ENCODE measurements at regions not wholly inside any gene's neighbourhood (a gene's known extent, or its start where the extent isn't known, plus 50 kb on each side); places are given as distances from the start of the nearest gene placed in this dataset.
"Not testable (repeated sequence)": the region's sequence is repeated elsewhere in the genome, so short reads cannot be mapped to it uniquely, and the experiment has no call there.

- Histone ChIP-seq H3K4me3 (ENCODE audit: low read length) (no peak overlapping the region), H3K27me3 (ENCODE audit: control insufficient read depth, insufficient read depth, low read length) (no peaks in the 10 kb centered on the region), H3K27ac (ENCODE audit: low read length) (no peak overlapping the region), H3K36me3 (ENCODE audit: control insufficient read depth, insufficient read depth, low read length) (no peaks in the 10 kb centered on the region), H3K4me1 (ENCODE audit: control insufficient read depth, insufficient read depth, low read length) (no peaks in the 10 kb centered on the region), H3K9me3 (ENCODE audit: control insufficient read depth, low read depth, low read length) (no peaks in the 10 kb centered on the region)
- no CpG with 5 or more reads among the region's 1 CpG for WGBS (ENCODE audit: insufficient coverage, low lambda C conversion rate)
- DNase-seq, result no peak
Measured at GRCh38 chr10:53547364-53547763, 774.8 kb upstream of the MBL2 start.

GRCh38 chr10:53543410-53543809 lies 770.8 kb upstream of the MBL2 start:
- no peak for DNase-seq
- H3K4me3 ChIP-seq (ENCODE audit: low read length), result no peak overlapping the region
- no peak overlapping the region for H3K27ac ChIP-seq (ENCODE audit: low read length)
- H3K36me3 ChIP-seq (ENCODE audit: control insufficient read depth, insufficient read depth, low read length), result no peaks in the 10 kb centered on the region
- WGBS (ENCODE audit: insufficient coverage, low lambda C conversion rate), result 100% methylated on average over 2 of the region's 2 CpGs
- no peaks in the 10 kb centered on the region for H3K27me3 ChIP-seq (ENCODE audit: control insufficient read depth, insufficient read depth, low read length)
- no peaks in the 10 kb centered on the region for H3K4me1 ChIP-seq (ENCODE audit: control insufficient read depth, insufficient read depth, low read length)
- no peaks in the 10 kb centered on the region for H3K9me3 ChIP-seq (ENCODE audit: control insufficient read depth, low read depth, low read length)

GRCh38 chr10:53537508-53537907 lies 764.9 kb upstream of the MBL2 start:
- Histone ChIP-seq H3K27ac (ENCODE audit: low read length) (peak overlapping the region; percentile 8), H3K27me3 (ENCODE audit: control insufficient read depth, insufficient read depth, low read length) (no peaks in the 10 kb centered on the region), H3K36me3 (ENCODE audit: control insufficient read depth, insufficient read depth, low read length) (no peaks in the 10 kb centered on the region), H3K4me1 (ENCODE audit: control insufficient read depth, insufficient read depth, low read length) (no peaks in the 10 kb centered on the region), H3K9me3 (ENCODE audit: control insufficient read depth, low read depth, low read length) (no peaks in the 10 kb centered on the region), H3K4me3 (ENCODE audit: low read length) (no peak overlapping the region)
- peak; percentile 23 to 59 for DNase-seq

- Histone ChIP-seq H3K27ac (ENCODE audit: low read length) (no peak overlapping the region), H3K4me1 (ENCODE audit: control insufficient read depth, insufficient read depth, low read length) (no peaks in the 10 kb centered on the region), H3K36me3 (ENCODE audit: control insufficient read depth, insufficient read depth, low read length) (no peaks in the 10 kb centered on the region), H3K4me3 (ENCODE audit: low read length) (no peak overlapping the region), H3K9me3 (ENCODE audit: control insufficient read depth, low read depth, low read length) (no peaks in the 10 kb centered on the region), H3K27me3 (ENCODE audit: control insufficient read depth, insufficient read depth, low read length) (no peaks in the 10 kb centered on the region)
- WGBS (ENCODE audit: insufficient coverage, low lambda C conversion rate), result 83% methylated on average over 1 of the region's 5 CpGs
- DNase-seq, result no peak
Measured at GRCh38 chr10:53536322-53536721, 763.7 kb upstream of the MBL2 start.

- H3K27me3 ChIP-seq (ENCODE audit: control insufficient read depth, insufficient read depth, low read length), result no peaks in the 10 kb centered on the region
- H3K36me3 ChIP-seq (ENCODE audit: control insufficient read depth, insufficient read depth, low read length), result no peaks in the 10 kb centered on the region
- H3K4me3 ChIP-seq (ENCODE audit: low read length), result no peak overlapping the region
- H3K9me3 ChIP-seq (ENCODE audit: control insufficient read depth, low read depth, low read length), result no peaks in the 10 kb centered on the region
- no peak overlapping the region for H3K27ac ChIP-seq (ENCODE audit: low read length)
- no peaks in the 10 kb centered on the region for H3K4me1 ChIP-seq (ENCODE audit: control insufficient read depth, insufficient read depth, low read length)
- no peak for DNase-seq
Measured at GRCh38 chr10:53534428-53534827, 761.8 kb upstream of the MBL2 start.

- Histone ChIP-seq H3K4me3 (ENCODE audit: low read length) (no peak overlapping the region), H3K27ac (ENCODE audit: low read length) (no peak overlapping the region), H3K27me3 (ENCODE audit: control insufficient read depth, insufficient read depth, low read length) (no peaks in the 10 kb centered on the region), H3K9me3 (ENCODE audit: control insufficient read depth, low read depth, low read length) (no peaks in the 10 kb centered on the region), H3K36me3 (ENCODE audit: control insufficient read depth, insufficient read depth, low read length) (no peaks in the 10 kb centered on the region), H3K4me1 (ENCODE audit: control insufficient read depth, insufficient read depth, low read length) (no peaks in the 10 kb centered on the region)
- no peak for DNase-seq
- no CpG with 5 or more reads among the region's 2 CpGs for WGBS (ENCODE audit: insufficient coverage, low lambda C conversion rate)
Measured at GRCh38 chr10:53528974-53529373, 756.4 kb upstream of the MBL2 start.

- no peak overlapping the region for H3K27ac ChIP-seq (ENCODE audit: low read length)
- no peaks in the 10 kb centered on the region for H3K27me3 ChIP-seq (ENCODE audit: control insufficient read depth, insufficient read depth, low read length)
- H3K4me1 ChIP-seq (ENCODE audit: control insufficient read depth, insufficient read depth, low read length), result no peaks in the 10 kb centered on the region
- H3K9me3 ChIP-seq (ENCODE audit: control insufficient read depth, low read depth, low read length), result peaks cover 5% of the 10 kb centered on the region
- H3K36me3 ChIP-seq (ENCODE audit: control insufficient read depth, insufficient read depth, low read length), result no peaks in the 10 kb centered on the region
- no CpG with 5 or more reads among the region's 2 CpGs for WGBS (ENCODE audit: insufficient coverage, low lambda C conversion rate)
- H3K4me3 ChIP-seq (ENCODE audit: low read length), result no peak overlapping the region
- no peak for DNase-seq
Measured at GRCh38 chr10:53521046-53521445, 748.5 kb upstream of the MBL2 start.

- DNase-seq, result no peak
- H3K4me3 ChIP-seq (ENCODE audit: low read length), result no peak overlapping the region
- no peaks in the 10 kb centered on the region for H3K27me3 ChIP-seq (ENCODE audit: control insufficient read depth, insufficient read depth, low read length)
- H3K36me3 ChIP-seq (ENCODE audit: control insufficient read depth, insufficient read depth, low read length), result no peaks in the 10 kb centered on the region
- H3K9me3 ChIP-seq (ENCODE audit: control insufficient read depth, low read depth, low read length), result no peaks in the 10 kb centered on the region
- no peaks in the 10 kb centered on the region for H3K4me1 ChIP-seq (ENCODE audit: control insufficient read depth, insufficient read depth, low read length)
- no peak overlapping the region for H3K27ac ChIP-seq (ENCODE audit: low read length)
- 29% methylated on average over 1 of the region's 1 CpG for WGBS (ENCODE audit: insufficient coverage, low lambda C conversion rate)
Measured at GRCh38 chr10:53508197-53508596, 735.6 kb upstream of the MBL2 start.

- not testable (repeated sequence) for H3K27ac ChIP-seq (ENCODE audit: low read length); H3K27me3 ChIP-seq (ENCODE audit: control insufficient read depth, insufficient read depth, low read length); DNase-seq; H3K4me1 ChIP-seq (ENCODE audit: control insufficient read depth, insufficient read depth, low read length); H3K36me3 ChIP-seq (ENCODE audit: control insufficient read depth, insufficient read depth, low read length); H3K4me3 ChIP-seq (ENCODE audit: low read length); H3K9me3 ChIP-seq (ENCODE audit: control insufficient read depth, low read depth, low read length)
- no CpG with 5 or more reads among the region's 2 CpGs for WGBS (ENCODE audit: insufficient coverage, low lambda C conversion rate)
Measured at GRCh38 chr10:53504492-53504891, 731.9 kb upstream of the MBL2 start.

- no peaks in the 10 kb centered on the region for H3K27me3 ChIP-seq (ENCODE audit: control insufficient read depth, insufficient read depth, low read length)
- H3K9me3 ChIP-seq (ENCODE audit: control insufficient read depth, low read depth, low read length), result no peaks in the 10 kb centered on the region
- WGBS (ENCODE audit: insufficient coverage, low lambda C conversion rate), result no CpG with 5 or more reads among the region's 2 CpGs
- no peaks in the 10 kb centered on the region for H3K4me1 ChIP-seq (ENCODE audit: control insufficient read depth, insufficient read depth, low read length)
- no peak overlapping the region for H3K4me3 ChIP-seq (ENCODE audit: low read length)
- no peak overlapping the region for H3K27ac ChIP-seq (ENCODE audit: low read length)
- no peaks in the 10 kb centered on the region for H3K36me3 ChIP-seq (ENCODE audit: control insufficient read depth, insufficient read depth, low read length)
- DNase-seq, result no peak
Measured at GRCh38 chr10:53491774-53492173, 719.2 kb upstream of the MBL2 start.

GRCh38 chr10:53490553-53490952 lies 718.0 kb upstream of the MBL2 start:
- no CpG with 5 or more reads among the region's 1 CpG for WGBS (ENCODE audit: insufficient coverage, low lambda C conversion rate)

More at GRCh38 chr10:53490553-53490952, 718.0 kb upstream of the MBL2 start:
- Histone ChIP-seq H3K36me3 (ENCODE audit: control insufficient read depth, insufficient read depth, low read length) (no peaks in the 10 kb centered on the region), H3K27me3 (ENCODE audit: control insufficient read depth, insufficient read depth, low read length) (no peaks in the 10 kb centered on the region), H3K4me3 (ENCODE audit: low read length) (no peak overlapping the region), H3K9me3 (ENCODE audit: control insufficient read depth, low read depth, low read length) (no peaks in the 10 kb centered on the region), H3K27ac (ENCODE audit: low read length) (no peak overlapping the region), H3K4me1 (ENCODE audit: control insufficient read depth, insufficient read depth, low read length) (no peaks in the 10 kb centered on the region)
- no peak for DNase-seq

Measured in large intestine (tissue), 3 donors.